ENCODE measurements at regions not wholly inside any gene's neighbourhood (a gene's known extent, or its start where the extent isn't known, plus 50 kb on each side); places are given as distances from the start of the nearest gene placed in this dataset.

DNA sequence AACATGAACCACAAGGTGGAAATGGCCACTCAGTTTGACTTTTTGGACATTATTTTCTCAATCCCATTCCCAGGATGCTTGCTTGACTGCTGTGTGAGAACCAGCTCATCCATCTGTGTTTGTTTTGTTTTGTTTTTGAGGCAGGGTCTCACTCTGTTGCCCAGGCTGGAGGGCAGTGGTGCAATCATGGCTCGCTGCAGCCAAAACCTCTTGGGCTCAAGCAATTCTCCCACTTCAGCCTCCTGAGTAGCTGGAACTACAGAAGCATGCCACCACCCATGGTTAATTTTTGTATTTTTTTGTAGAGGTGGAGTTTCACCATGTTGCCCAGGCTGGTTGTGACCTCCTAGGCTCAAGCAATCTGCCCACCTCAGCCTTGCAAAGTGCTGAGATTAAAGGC lies 166.0 kb upstream of the CDH4 start:
- Histone ChIP-seq H4K20me1 (ENCODE audit: insufficient read depth) (no peaks in the 10 kb centered on the region), H3K27ac (ENCODE audit: low read depth in 2 of 2, low read length in 1 of 2) (no peak overlapping the region), H3K4me1 (ENCODE audit: control insufficient read depth in 1 of 2, insufficient read depth in 2 of 2, low read depth in 1 of 2, low read length in 1 of 2) (no peaks in the 10 kb centered on the region), H2AFZ (ENCODE audit: low read depth) (no peak overlapping the region), H3K9ac (no peak overlapping the region), H3K9me2 (no peaks in the 10 kb centered on the region), H3K36me3 (replicated peaks in 1 of 2; ENCODE audit: control insufficient read depth in 1 of 2, insufficient read depth in 2 of 2, low read length in 1 of 2) (no peaks in the 10 kb centered on the region), H3K27me3 (ENCODE audit: insufficient read depth) (no peaks in the 10 kb centered on the region), H3K4me3 (ENCODE audit: low read depth in 2 of 2, low read length in 1 of 2) (no peak overlapping the region), H3K4me2 (no peak overlapping the region), H3K79me2 (ENCODE audit: insufficient read depth) (no peaks in the 10 kb centered on the region), H3F3A (replicated peaks; ENCODE audit: insufficient read depth) (no peaks in the 10 kb centered on the region), H3K9me3 (no peaks in the 10 kb centered on the region)
- TF ChIP-seq RXRA (IDR thresholded peaks at IDR 0.05; ENCODE audit: borderline replicate concordance, low read depth) (no peak), POLR2AphosphoS5 (IDR thresholded peaks at IDR 0.05; ENCODE audit: low read depth, low read length) (no peak), ELF1 (IDR thresholded peaks at IDR 0.05) (no peak), TAF1 (IDR thresholded peaks at IDR 0.05; ENCODE audit: borderline replicate concordance, low read depth, low read length) (no peak), MEF2A (IDR thresholded peaks at IDR 0.05; ENCODE audit: borderline replicate concordance, low read depth) (no peak), FOXJ3 (CRISPR knock-in tag; IDR thresholded peaks at IDR 0.05) (no peak), NFIC (IDR thresholded peaks at IDR 0.05; ENCODE audit: borderline replicate concordance) (no peak), GATA2 (CRISPR knock-in tag; IDR thresholded peaks at IDR 0.05) (no peak), YY1 (IDR thresholded peaks at IDR 0.05; ENCODE audit: low read depth) (no peak), RFX5 (IDR thresholded peaks at IDR 0.05; ENCODE audit: low read length) (no peak), TCF12 (IDR thresholded peaks at IDR 0.05) (no peak)
- TF ChIP-seq, protein P1, sequence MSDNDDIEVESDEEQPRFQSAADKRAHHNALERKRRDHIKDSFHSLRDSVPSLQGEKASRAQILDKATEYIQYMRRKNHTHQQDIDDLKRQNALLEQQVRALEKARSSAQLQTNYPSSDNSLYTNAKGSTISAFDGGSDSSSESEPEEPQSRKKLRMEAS (IDR thresholded peaks at IDR 0.05; ENCODE audit: low read depth), result no peak
- TF ChIP-seq, protein P2, sequence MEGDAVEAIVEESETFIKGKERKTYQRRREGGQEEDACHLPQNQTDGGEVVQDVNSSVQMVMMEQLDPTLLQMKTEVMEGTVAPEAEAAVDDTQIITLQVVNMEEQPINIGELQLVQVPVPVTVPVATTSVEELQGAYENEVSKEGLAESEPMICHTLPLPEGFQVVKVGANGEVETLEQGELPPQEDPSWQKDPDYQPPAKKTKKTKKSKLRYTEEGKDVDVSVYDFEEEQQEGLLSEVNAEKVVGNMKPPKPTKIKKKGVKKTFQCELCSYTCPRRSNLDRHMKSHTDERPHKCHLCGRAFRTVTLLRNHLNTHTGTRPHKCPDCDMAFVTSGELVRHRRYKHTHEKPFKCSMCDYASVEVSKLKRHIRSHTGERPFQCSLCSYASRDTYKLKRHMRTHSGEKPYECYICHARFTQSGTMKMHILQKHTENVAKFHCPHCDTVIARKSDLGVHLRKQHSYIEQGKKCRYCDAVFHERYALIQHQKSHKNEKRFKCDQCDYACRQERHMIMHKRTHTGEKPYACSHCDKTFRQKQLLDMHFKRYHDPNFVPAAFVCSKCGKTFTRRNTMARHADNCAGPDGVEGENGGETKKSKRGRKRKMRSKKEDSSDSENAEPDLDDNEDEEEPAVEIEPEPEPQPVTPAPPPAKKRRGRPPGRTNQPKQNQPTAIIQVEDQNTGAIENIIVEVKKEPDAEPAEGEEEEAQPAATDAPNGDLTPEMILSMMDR (IDR thresholded peaks at IDR 0.05), result no peak
- TF ChIP-seq, protein P3, sequence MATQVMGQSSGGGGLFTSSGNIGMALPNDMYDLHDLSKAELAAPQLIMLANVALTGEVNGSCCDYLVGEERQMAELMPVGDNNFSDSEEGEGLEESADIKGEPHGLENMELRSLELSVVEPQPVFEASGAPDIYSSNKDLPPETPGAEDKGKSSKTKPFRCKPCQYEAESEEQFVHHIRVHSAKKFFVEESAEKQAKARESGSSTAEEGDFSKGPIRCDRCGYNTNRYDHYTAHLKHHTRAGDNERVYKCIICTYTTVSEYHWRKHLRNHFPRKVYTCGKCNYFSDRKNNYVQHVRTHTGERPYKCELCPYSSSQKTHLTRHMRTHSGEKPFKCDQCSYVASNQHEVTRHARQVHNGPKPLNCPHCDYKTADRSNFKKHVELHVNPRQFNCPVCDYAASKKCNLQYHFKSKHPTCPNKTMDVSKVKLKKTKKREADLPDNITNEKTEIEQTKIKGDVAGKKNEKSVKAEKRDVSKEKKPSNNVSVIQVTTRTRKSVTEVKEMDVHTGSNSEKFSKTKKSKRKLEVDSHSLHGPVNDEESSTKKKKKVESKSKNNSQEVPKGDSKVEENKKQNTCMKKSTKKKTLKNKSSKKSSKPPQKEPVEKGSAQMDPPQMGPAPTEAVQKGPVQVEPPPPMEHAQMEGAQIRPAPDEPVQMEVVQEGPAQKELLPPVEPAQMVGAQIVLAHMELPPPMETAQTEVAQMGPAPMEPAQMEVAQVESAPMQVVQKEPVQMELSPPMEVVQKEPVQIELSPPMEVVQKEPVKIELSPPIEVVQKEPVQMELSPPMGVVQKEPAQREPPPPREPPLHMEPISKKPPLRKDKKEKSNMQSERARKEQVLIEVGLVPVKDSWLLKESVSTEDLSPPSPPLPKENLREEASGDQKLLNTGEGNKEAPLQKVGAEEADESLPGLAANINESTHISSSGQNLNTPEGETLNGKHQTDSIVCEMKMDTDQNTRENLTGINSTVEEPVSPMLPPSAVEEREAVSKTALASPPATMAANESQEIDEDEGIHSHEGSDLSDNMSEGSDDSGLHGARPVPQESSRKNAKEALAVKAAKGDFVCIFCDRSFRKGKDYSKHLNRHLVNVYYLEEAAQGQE (IDR thresholded peaks at IDR 0.05; ENCODE audit: low read depth, low read length), result no peak
- TF ChIP-seq, protein P4, sequence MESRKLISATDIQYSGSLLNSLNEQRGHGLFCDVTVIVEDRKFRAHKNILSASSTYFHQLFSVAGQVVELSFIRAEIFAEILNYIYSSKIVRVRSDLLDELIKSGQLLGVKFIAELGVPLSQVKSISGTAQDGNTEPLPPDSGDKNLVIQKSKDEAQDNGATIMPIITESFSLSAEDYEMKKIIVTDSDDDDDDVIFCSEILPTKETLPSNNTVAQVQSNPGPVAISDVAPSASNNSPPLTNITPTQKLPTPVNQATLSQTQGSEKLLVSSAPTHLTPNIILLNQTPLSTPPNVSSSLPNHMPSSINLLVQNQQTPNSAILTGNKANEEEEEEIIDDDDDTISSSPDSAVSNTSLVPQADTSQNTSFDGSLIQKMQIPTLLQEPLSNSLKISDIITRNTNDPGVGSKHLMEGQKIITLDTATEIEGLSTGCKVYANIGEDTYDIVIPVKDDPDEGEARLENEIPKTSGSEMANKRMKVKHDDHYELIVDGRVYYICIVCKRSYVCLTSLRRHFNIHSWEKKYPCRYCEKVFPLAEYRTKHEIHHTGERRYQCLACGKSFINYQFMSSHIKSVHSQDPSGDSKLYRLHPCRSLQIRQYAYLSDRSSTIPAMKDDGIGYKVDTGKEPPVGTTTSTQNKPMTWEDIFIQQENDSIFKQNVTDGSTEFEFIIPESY (IDR thresholded peaks at IDR 0.05; ENCODE audit: borderline replicate concordance, low read depth), result no peak
- CTCF ChIA-PET, result no interaction called here
- no peak for DNase-seq
- WGBS (ENCODE audit: low lambda C conversion rate), result 10% methylated on average over 1 of the region's 1 CpG
- POLR2A ChIA-PET, result no interaction called here

Data from SK-N-SH (cell line).